HTERT RPE-1 (cell line): ENCODE measurements at regions not wholly inside any gene's neighbourhood (a gene's known extent, or its start where the extent isn't known, plus 50 kb on each side); places are given as distances from the start of the nearest gene placed in this dataset.

ENCODE experiments used
- in situ Hi-C: fragments of 300-500 bp; cut with MboI; formaldehyde crosslinking; loops from 4 replicates; pipeline ENCODE4 v1.14.3; 2020; ENCODE audit warnings: low sequenced_read_pairs

DNA sequence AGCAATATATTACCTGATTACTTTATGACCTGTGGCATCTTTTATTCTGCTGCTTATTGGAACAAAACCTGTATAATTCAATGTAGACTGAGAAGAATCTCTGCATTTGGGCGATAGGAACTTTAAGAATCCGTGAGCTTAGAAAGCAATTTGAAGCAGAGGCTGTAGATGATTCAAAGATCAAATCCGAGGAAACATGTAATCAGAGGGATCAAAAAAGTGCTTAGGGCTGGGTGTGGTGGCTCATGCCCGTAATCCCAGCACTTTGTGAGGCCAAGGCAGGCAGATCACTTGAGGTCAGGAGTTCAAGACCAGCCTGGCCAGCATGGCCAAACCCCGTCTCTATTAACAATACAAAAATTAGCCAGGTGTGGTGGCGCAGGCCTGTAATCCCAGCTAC lies 198.4 kb downstream of the MTX2 start:
- in situ Hi-C loops: no loop called here

DNA sequence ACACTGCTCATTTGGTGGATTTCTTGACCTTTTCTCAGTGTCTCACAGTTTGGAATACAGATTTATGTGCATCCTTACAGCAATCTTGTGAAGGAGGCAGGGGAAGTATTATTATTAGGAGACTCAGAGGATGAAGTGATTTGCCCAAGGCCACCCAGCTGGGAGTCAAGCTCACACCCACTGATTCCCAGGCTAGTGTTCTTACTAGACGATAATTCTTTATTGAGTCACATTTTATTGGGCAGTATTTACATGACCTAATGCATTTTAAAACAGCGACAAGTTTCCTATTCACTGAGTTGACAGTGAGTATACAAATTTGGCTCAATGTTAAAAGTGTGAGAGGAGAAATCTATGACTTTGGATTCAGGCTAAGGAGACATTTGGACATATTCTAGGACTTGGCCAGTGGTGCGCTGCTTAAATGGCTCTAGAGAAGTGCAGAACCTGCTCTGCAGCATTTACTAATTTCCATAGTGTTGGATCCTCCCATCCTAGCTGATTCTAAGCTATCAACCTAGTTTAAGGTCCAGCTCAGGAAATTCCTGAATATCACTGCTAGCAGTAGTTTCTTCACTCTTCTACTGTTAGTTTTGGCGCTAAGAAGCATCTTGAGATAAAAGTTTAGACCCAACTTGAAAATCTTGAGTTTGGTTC lies 199.3 kb downstream of the MTX2 start:
- in situ Hi-C loops: no loop called here

DNA sequence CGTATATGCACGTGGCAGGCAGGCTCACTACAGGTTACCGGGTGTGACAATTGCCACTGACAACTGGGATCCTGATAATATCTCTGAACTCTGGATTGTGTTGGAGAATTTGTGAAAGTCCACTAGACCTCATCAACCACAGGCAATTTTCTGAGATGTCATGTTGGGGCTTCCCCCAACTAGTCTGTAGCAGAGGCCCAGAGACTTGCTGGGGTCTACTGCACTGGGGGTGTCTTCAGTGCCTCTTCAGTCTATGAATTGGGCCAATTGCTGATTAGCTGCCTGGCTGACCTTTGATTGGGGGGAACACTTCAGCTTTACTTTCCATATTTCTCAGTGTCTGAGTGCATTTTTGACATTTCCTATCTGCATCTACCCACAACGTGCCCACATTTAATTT lies 201.5 kb downstream of the MTX2 start:
- in situ Hi-C loops: no loop called here

DNA sequence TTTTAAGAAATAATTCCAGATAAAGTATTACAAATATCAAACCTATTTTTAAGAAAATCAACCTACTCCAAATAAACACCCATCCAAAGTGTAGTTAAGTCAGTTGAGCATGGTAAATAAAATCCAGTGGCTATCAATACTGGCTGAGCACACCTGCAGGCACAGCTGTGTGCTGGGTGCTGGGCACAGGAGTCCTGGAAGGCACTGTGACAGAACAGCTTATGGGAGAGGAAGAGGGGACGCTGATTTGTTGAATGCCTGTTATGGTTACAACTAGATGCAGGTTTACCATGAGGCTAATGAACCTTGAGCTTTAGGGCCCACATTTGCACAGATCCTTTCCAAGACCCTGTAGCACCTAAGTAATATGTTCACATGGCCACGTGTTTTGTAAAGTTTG lies 202.7 kb downstream of the MTX2 start:
- in situ Hi-C loops: no loop called here

DNA sequence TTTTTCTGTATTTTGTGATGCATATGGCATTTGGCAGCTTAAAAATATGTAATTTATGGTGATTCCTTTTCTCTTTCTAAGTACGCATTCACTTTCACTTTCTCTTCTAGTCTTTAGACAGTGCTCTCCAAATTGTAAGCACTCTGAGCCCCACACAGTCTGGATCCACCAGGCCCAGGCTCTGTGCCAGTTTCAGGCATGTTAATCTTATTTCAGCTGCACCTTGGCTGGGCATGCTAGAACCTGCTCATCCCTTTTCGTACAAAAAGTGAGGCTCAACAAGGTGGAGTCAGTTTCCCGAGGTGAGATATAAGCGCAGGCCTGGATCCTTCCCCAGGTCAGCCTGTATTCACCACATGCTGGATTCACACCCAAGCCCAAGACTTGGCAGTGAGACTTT lies 203.9 kb downstream of the MTX2 start:
- in situ Hi-C loops: no loop called here

DNA sequence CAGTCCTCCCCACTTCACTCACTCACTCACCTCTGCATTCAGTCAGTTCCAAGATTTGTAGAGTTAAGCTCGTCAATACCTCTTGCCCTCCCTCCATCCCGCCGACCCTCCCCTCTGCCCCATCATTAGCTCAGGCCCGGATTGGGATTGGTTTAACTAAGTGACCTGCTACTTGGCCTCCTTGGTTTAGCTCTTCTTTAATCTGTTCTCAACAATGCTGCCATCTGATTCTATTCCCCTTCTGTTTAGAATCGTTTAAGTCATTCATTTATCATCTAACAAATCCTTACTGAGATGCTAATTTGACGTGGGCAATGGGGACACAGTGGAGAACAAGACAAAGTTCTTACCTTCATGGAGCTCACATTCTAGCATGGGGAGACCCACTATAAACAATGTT lies 204.6 kb downstream of the MTX2 start:
- in situ Hi-C loops: no loop called here

DNA sequence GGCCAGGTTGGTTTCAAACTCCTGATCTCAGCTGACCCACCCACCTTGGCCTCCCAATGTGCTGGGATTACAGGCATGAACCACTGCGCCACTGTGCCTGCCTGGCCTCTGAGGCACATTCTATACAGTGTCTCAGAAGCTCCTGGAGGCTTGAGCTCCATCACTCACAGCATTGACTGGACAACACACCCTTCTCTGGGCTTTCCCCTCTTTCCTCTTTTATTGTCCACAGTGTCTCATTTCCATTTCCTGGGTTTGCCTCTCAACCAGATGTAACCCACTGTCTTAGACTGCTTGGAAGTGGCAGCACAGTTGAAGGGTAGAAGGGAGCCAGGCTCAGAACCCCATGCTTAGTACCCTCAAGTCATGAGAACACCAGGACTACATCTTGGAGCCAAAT lies 208.1 kb downstream of the MTX2 start:
- in situ Hi-C loops: no loop called here

DNA sequence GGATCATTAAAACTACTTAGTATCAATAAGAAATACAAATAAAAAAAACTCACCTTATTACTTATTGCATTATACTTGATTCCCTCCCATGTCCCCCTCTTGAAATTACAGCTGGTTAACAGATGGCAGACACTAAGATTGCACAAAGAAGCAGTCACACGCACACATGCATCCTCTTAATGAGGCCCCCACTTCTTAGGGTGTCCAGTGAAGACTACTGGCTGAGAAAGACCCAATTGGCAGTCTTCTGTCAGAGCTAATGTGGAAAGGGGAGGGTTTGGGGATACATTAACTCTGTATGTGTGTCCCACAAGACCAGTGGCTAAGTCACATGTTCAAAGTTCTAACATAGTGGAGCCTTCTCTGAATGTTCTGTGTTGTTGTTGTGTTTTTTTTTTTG lies 210.7 kb downstream of the MTX2 start:
- in situ Hi-C loops: no loop called here

DNA sequence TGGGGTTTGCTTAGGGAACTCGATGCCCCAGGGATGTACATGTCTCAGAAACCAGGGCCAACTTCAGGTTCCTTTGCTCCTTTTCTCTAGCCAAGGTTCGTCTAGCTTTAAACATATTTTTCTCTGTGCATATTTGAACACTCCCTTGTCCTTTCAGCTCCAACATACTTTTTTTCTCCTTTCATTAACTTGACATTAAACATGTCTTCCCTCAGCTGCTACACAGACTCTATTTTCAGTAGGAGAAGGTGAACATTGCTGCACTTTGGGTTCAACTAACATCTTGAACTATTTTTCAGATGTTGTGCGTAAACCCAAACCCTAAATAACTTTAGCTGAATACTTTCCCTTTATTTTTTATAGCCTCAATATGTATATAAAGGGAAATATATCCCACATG lies 212.9 kb downstream of the MTX2 start:
- in situ Hi-C loops: no loop called here

DNA sequence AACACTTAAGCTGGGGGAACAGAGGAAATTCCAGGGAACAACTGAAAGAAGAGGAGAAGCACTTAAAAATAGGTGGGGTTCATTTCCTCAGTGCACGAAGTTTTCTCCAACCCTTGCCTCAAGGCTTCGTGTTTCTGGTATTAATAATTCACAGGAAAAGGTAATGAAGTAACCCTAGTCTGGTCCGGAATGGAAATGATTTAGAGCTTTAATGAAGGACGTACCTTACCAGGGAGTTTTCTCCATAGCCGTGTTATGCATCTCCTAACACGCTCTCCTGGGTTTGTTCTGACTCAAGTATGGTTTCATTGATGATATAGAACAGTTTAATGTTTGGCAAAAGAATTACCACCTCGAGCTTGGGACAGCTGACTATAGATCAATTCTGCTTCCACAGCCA lies 214.2 kb downstream of the MTX2 start:
- in situ Hi-C loops: no loop called here

DNA sequence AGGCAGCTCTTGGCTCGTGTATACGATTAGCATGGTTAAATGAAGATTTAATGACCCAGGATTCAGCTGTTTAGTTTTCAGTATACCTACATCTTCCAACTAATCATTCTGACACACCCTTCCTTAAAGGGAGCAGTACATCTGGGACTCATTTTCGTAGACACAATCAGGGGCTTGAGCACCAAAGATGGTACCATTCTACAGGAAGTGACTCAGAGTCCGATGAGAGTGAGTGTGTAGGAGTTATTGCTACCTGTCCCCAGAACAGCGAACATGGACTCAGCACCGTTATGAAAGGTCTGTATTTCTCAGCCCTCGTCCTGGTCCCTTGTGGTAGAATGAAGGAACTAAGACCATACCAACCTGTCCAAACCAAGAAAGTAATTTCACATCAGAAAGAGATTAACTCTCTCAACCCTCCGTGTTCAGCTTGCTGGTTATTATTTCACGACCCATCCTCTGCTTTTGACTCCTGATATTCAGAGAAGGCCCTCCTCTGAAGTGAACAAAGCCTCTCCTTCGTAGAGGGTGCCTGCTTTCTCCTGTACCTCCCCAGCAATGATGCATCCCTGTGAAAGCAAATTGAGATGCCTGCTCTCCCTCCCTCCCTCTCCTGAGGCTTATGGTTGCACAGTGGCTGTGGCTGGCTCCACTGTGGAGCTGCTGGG lies 214.8 kb downstream of the MTX2 start:
- in situ Hi-C loops: no loop called here

DNA sequence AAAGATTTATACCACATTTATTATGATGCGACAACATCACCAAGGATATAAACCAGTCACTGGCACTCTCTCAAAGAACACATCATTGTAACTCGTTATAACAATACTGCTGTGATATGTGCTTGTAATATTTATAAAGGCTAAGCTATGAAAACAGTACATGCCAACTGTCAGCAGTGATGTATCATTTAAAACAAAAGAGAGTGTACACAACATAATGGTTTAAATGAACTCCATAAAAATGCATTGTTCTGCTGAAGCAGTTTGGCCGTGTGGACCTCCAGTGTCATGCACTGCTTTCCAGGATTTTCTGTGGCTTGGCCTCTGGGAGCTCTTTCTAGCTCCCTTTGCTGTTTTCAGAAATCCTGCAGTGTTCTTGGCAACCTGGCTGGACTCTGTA lies 215.6 kb downstream of the MTX2 start:
- in situ Hi-C loops: no loop called here

DNA sequence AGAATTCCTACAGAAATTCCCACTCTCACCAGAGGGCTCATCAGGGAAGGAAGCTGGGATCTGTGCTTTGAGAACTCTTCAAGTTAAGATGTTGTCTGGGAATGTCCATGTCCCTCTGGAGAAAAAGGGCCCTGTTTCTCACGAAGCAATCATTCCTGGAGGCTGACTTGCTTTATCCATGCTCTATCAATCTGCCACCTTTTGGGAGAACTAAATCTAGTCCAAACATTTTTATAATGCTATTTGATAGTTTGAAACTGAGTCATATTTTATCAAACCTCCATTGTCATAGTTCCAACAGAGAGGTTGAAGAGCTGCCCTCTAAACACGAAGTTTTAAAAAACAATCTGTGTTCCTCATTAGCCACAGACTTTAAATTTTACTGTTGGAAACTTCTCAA lies 219.2 kb downstream of the MTX2 start:
- in situ Hi-C loops: no loop called here

DNA sequence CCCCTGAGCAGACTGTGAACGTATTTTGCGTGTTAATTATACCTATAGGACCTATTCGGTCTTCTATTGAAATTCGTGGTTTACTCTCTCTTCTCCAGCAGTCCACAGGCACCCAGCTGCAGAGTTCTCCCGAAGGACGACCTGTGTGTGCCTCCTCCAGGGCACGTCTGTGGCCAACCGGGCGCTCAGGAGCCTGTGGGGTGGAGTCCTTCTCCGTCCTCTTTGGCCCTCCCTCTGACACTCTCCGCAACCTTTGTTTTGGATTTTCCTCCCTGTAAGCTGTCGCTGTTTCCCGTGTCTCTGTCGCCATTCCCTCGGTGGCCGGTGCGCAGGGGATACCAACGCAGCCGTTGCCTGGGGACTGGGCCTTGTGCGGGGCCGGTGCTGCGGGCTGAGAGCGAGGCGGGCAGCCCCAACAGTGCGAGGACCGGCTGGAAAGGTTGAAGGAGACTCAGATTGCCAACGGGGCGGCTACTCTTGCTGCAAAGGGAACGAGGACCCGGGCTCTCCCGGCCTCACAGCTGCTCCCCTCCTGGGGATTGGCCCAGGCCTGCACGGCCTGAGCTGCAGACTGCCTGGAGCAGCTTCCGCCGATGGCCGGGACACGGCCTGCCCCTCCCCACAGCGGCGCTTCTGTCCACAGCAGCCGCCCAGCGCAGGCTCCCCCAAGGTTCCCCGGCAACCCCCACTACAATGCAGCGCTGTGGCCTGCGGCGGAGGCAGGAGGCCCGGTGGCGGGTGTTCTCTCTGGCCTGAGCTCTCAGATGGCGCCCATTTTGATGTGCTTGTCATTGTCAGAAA lies 221.0 kb downstream of the MTX2 start:
- in situ Hi-C loops: no loop called here

DNA sequence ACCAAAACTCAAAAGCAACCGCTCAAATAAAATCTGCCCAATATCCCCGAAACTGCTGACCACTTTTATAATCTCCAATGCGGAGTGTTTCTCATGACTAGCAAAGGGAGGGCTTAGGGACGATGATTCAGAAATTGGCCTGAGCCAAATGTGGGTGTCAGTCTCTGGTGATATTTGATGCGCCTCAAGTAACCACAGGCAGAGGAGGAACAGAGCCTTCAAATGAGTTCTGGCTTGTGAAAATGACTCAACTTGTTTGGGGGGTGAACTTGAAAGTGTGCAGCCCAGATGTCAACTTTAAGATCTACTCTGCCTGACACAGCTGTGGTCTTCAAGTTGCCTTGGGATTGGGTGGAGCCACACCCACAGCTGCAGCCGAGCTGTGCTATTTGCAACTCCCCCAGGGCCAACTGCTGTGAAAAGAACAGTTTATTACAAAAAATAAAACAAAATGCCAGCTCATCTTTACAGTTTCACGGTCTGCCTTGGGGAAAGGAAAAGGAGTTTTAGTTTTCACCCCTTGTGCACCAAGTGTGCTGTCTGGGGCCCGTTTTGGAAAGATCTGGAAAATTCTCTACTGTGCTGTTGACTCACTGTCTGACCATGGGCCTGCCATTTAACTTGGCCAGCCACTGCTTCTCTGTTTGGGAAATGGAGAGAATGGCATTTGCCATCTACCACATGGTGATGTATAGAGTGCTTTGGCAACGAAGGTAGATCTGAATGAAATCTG lies 222.1 kb downstream of the MTX2 start:
- in situ Hi-C loops: no loop called here

DNA sequence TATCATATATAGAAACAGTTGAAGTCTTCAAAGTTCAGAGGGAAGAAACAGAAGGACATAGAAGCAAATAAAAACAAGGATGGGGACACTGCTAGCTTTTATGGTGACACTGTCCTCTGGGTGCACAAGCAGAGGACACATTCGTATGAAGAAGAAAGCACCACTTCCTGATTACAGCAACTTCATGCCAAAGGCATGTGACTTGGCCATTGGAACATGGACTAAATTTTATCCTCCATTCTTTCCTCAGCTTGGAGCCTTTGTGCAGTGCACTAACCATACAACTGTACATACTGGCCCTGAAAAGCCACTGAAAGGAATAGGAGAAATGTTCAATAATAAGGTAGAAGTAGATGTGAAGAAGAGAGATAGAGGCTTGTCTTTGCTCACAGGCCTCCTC lies 223.3 kb downstream of the MTX2 start:
- in situ Hi-C loops: no loop called here

DNA sequence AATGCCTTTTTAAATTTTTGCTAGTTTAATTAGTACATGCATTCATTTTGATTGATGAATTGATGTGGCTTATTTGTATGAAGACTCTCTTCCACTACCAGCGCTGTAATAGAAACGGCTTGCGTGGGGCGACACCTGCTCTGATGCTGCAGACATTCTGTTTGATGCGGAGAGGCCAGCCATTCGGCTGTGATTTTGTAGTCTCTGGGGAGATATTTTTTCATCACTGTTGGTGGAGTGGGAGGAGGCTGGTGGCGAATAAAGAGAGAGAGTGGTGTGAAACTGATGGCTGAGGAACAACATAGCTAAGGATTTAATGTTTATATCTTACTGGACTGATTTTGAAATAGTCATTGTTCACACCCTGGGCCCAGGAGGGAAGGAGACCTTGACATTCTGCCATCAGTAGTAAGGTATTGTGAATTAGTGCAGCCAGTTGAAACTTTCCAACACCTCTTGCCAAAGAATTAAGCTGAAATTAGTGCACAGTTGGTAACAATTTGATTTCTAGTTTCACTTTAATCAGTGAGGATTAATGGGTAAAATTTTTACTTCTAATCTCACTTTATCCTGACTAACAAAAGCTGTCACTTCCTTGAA lies 224.1 kb downstream of the MTX2 start:
- in situ Hi-C loops: no loop called here

DNA sequence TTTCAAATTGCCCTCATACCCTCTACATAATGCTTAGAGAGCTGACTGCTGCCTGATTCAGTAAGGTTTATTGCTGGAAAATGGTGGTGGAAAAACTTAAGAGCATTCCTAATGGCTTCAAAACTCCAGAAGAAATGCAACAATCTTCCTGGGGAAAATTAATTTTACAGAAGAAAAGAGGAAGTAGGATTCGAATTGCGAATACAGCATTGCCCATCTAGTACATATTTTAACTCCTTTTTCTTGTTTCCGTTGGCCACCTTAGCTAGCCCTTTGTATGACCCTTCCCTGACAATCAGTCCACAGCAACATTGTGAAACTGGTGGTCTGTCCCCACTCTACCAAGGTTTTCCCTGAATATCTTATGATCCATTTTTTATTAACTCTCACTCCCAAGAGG lies 224.7 kb downstream of the MTX2 start:
- in situ Hi-C loops: no loop called here

DNA sequence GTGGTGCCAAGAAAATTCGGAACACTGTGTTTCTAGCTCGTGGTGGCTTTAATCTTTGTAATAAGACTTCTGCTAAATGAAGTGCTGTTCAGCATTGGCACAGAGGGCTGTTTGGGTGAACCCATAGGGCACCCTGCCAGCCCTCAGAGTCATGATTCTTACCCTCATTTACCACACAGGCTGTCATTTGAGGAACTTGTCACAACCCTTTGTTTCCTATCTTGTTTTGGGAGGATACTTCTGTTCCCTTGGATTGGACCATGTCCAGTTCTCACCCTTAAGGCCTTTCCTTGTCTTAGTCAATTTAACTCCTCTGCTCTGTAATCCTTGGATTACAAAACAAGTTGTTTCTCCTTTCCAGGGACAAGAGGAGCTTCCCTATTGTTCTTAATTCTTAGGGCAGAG lies 225.7 kb downstream of the MTX2 start:
- in situ Hi-C loops: no loop called here

DNA sequence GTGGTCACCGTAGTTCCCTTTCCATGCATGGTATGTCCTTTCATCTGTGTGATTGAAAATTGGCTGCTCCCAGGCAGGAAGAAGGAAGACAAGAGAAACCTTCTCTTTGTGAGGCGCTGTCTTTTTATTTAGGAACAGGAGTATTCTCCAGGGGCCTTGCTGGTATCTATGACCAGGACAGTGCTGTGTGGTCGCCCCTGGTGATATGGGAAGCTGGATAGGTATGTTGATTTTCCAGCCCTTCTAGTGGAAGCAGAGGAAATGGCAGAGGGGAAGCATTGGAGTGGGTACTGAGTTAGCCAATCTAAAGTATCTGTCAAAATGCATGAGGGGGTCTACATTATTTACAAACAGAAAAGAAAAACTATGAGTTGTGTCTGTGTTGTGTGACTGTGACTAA lies 226.6 kb downstream of the MTX2 start:
- in situ Hi-C loops: no loop called here

DNA sequence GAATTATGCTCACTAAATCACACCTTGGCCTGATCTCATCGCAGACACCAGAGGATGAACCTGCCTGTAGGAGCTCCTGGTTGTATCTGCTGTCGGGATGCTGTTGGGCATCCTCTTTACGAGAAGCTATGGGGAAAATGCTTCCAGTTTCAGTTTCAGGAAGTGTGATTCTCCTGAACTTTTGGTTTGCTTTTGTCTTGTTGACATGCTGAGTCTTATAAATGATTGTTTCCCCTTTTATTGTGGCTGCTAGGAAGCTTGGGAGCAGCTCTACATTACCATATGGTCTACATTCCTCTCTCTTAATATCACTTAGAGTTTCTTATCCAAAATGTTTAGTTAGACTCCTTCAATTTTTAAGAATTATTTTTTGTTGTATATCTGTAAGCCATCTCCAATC lies 227.5 kb downstream of the MTX2 start:
- in situ Hi-C loops: no loop called here
